HCT116 (cell line): ENCODE measurements at regions not wholly inside any gene's neighbourhood (a gene's known extent, or its start where the extent isn't known, plus 50 kb on each side); places are given as distances from the start of the nearest gene placed in this dataset.

Experiments
- ATAC-seq: fragments of 200-7000 bp; cut with Tn5 transposase; 2 replicates; pipeline ENCODE4 v1.9.1; 2020; ENCODE audit warnings: mild to moderate bottlenecking, moderate library complexity
- BruUV-seq: library from RNA; stranded (reverse); fragments of 400-500 nt; replicated peaks from 2 replicates; lab custom pipeline; 2021; lab: Mats Ljungman, UMichigan
- CTCF ChIA-PET: fragments of 300-600 bp; sonication (Branson Sonifier 250); formaldehyde crosslinking; loops from one replicate; lab custom pipeline; 2021; ENCODE audit warnings: antibody characterized with exemption; lab: Charles Lee
- POLR2A ChIA-PET: fragments of 300-600, 350-600 bp; sonication (Branson Sonifier 250); formaldehyde crosslinking; loops from one replicate; lab custom pipeline; 2021; ENCODE audit warnings: antibody characterized with exemption; lab: Charles Lee
- RAD21 ChIA-PET, 2 experiments: fragments of 300-600 bp; sonication (Branson Sonifier 250); formaldehyde crosslinking; loops; one replicate each; lab custom pipeline; 2023; ENCODE audit warnings: low total read pairs in 2 of 2; ENCODE audit not compliant: uncharacterized antibody in 2 of 2, unreplicated experiment in 2 of 2, low non-redundant PET in 1 of 2; lab: Charles Lee
- DNase-seq: peaks from one replicate; pipeline ENCODE4 v3.0.0-alpha.2; 2010; ENCODE audit warnings: low read depth, low spot score
- H2AFZ ChIP-seq: fragments of 200-600 bp; shearing (Covaris generic), sonication (generic); 2 replicates; pipeline ENCODE4 v1.6.1; 2017; ENCODE audit warnings: low read depth, mixed run types, mixed read lengths, antibody characterized with exemption, low read length; ENCODE audit not compliant: poor library complexity, severe bottlenecking
- H3K27ac ChIP-seq: 2 replicates; pipeline ENCODE4 v1.5.1; 2012; ENCODE audit warnings: low read depth, low read length
- H3K27me3 ChIP-seq: fragments of 200-600 bp; sonication (generic); 2 replicates; pipeline ENCODE4 v1.6.1; 2016; ENCODE audit warnings: mixed run types, low read length, mixed read lengths; ENCODE audit not compliant: insufficient read depth
- H3K36me3 ChIP-seq, 2 experiments: fragments of 200-500 bp in 1 of 2; fragments of 200-600 bp in 1 of 2; sonication (Bioruptor generic) in 1 of 2; sonication (generic) in 1 of 2; 2 replicates each; pipeline versions ENCODE4 v1.5.1 to v1.6.1; 2014 to 2016; ENCODE audit warnings: low read length in 2 of 2, inconsistent platforms in 1 of 2, mixed read lengths in 1 of 2, mixed run types in 1 of 2; ENCODE audit not compliant: insufficient read depth in 2 of 2, control insufficient read depth in 1 of 2
- H3K4me1 ChIP-seq, 2 experiments: fragments of 200-600 bp in 1 of 2; sonication (generic) in 1 of 2; 2 replicates each; pipeline versions ENCODE4 v1.5.1 to v1.6.1; 2012 to 2017; ENCODE audit warnings: low read length in 2 of 2, inconsistent platforms in 1 of 2, mild to moderate bottlenecking in 1 of 2, mixed read lengths in 1 of 2, mixed run types in 1 of 2, moderate library complexity in 1 of 2; ENCODE audit not compliant: insufficient read depth in 2 of 2, control insufficient read depth in 1 of 2
- H3K4me2 ChIP-seq: fragments of 200-600 bp; sonication (generic); 2 replicates; pipeline ENCODE4 v1.6.1; 2017; ENCODE audit warnings: mixed run types, low read length, mixed read lengths
- H3K4me3 ChIP-seq, 2 experiments: fragments of 200-600 bp in 1 of 2; sonication (generic) in 1 of 2; replicated peaks in 1 of 2; 2 replicates each; pipeline ENCODE4 v1.5.1; 2011 to 2016; ENCODE audit warnings: low read length in 2 of 2, control low read depth in 1 of 2, low read depth in 1 of 2, mild to moderate bottlenecking in 1 of 2, mixed read lengths in 1 of 2, mixed run types in 1 of 2
- H3K79me2 ChIP-seq: fragments of 200-600 bp; sonication (generic); 2 replicates; pipeline ENCODE4 v1.6.1; 2017; ENCODE audit warnings: mild to moderate bottlenecking, mixed run types, low read length, moderate library complexity, mixed read lengths; ENCODE audit not compliant: insufficient read depth
- H3K9ac ChIP-seq: fragments of 200-600 bp; sonication (generic); 2 replicates; pipeline ENCODE4 v1.6.1; 2016; ENCODE audit warnings: low read length, mixed read lengths
- H3K9me2 ChIP-seq: fragments of 200-600 bp; sonication (generic), shearing (Covaris generic); 2 replicates; pipeline ENCODE4 v1.6.1; 2017; ENCODE audit warnings: mixed run types, mild to moderate bottlenecking, moderate library complexity; ENCODE audit not compliant: insufficient read depth
- H3K9me3 ChIP-seq, 2 experiments: fragments of 200-500 bp in 1 of 2; fragments of 200-600 bp in 1 of 2; sonication (Bioruptor generic) in 1 of 2; sonication (generic) in 1 of 2; 2 replicates each; pipeline ENCODE4 v1.6.1; 2014 to 2017; ENCODE audit warnings: low read length in 2 of 2, mixed read lengths in 2 of 2, inconsistent platforms in 1 of 2, low read depth in 1 of 2, mild to moderate bottlenecking in 1 of 2, mixed run types in 1 of 2, moderate library complexity in 1 of 2; ENCODE audit not compliant: control insufficient read depth in 1 of 2, insufficient read depth in 1 of 2
- H4K20me1 ChIP-seq: fragments of 200-600 bp; sonication (generic), shearing (Covaris generic); 2 replicates; pipeline ENCODE4 v1.6.1; 2017; ENCODE audit warnings: mixed run types, mild to moderate bottlenecking, moderate library complexity; ENCODE audit not compliant: insufficient read depth
- ATF3 ChIP-seq: IDR thresholded peaks from 2 replicates; pipeline ENCODE4 v1.6.1; 2012
- CBX3 ChIP-seq: IDR thresholded peaks from 2 replicates; pipeline ENCODE4 v1.6.1; 2012; ENCODE audit warnings: low read depth
- CEBPB ChIP-seq: IDR thresholded peaks from 2 replicates; pipeline ENCODE4 v1.6.1; 2012; ENCODE audit warnings: low read depth
- EGR1 ChIP-seq: IDR thresholded peaks from 2 replicates; pipeline ENCODE4 v1.6.1; 2012; ENCODE audit warnings: low read depth
- EZH2phosphoT487 ChIP-seq: fragments of 200-600 bp; IDR thresholded peaks from 2 replicates; pipeline ENCODE4 v1.6.1; 2018; ENCODE audit warnings: antibody characterized with exemption, borderline replicate concordance
- FOSL1 ChIP-seq: IDR thresholded peaks from 2 replicates; pipeline ENCODE4 v1.6.1; 2012; ENCODE audit warnings: low read depth
- JUND ChIP-seq: IDR thresholded peaks from 2 replicates; pipeline ENCODE4 v1.6.1; 2012
- POLR2A ChIP-seq: IDR thresholded peaks from 2 replicates; pipeline ENCODE4 v1.7.0; 2011; ENCODE audit warnings: borderline replicate concordance; ENCODE audit not compliant: insufficient read depth, insufficient read length; ENCODE audit errors: extremely low read depth
- POLR2AphosphoS5 ChIP-seq: IDR thresholded peaks from 2 replicates; pipeline ENCODE4 v1.6.1; 2011; ENCODE audit warnings: mild to moderate bottlenecking, low read depth, low read length, moderate library complexity
- RAD21 ChIP-seq: IDR thresholded peaks from 2 replicates; pipeline ENCODE4 v1.6.1; 2012; ENCODE audit warnings: low read depth, mild to moderate bottlenecking
- REST ChIP-seq: IDR thresholded peaks from 2 replicates; pipeline ENCODE4 v1.6.1; 2012; ENCODE audit warnings: low read depth
- SRF ChIP-seq: IDR thresholded peaks from 2 replicates; pipeline ENCODE4 v1.6.1; 2012; ENCODE audit warnings: low read depth
- TCF7L2 ChIP-seq: IDR thresholded peaks from 2 replicates; pipeline ENCODE4 v1.7.0; 2011; ENCODE audit warnings: borderline replicate concordance, inconsistent platforms; ENCODE audit not compliant: insufficient read depth, insufficient read length; ENCODE audit errors: extremely low read depth
- ZBTB33 ChIP-seq: IDR thresholded peaks from 2 replicates; pipeline ENCODE4 v1.6.1; 2011; ENCODE audit warnings: mild to moderate bottlenecking, low read length, moderate library complexity; ENCODE audit not compliant: insufficient replicate concordance; ENCODE audit errors: extremely low read depth
- ZFX ChIP-seq: fragments of 450-650 bp; IDR thresholded peaks from 2 replicates; pipeline ENCODE4 v1.6.1; 2017
- ZNF274 ChIP-seq: fragments of 200-500 bp; sonication (Bioruptor generic); IDR thresholded peaks from 2 replicates; pipeline ENCODE4 v1.6.1; 2014; ENCODE audit warnings: mild to moderate bottlenecking, low read depth, low read length, inconsistent platforms
- intact Hi-C: fragments of 100-400 bp; cut with micrococcal nuclease; formaldehyde crosslinking; loops from 2 replicates; pipeline ENCODE4 v1.10.0; 2022

GRCh38 chr21:17712887-17713286, 100.2 kb upstream of the BTG3 start:
- Histone ChIP-seq H2AFZ (no peak overlapping the region), H3K9me2 (no peaks in the 10 kb centered on the region), H3K4me3 (no peak overlapping the region), H3K27me3 (no peaks in the 10 kb centered on the region), H3K4me2 (no peak overlapping the region), H3K4me1 (no peaks in the 10 kb centered on the region), H3K27ac (no peak overlapping the region), H3K79me2 (no peaks in the 10 kb centered on the region), H4K20me1 (no peaks in the 10 kb centered on the region), H3K9me3 (no peaks in the 10 kb centered on the region), H3K36me3 (no peaks in the 10 kb centered on the region), H3K9ac (no peak overlapping the region)
- ATAC-seq (no peak), DNase-seq (no peak)
- ChIA-PET RAD21 (no interaction called here), POLR2A (no interaction called here), CTCF (no interaction called here)
- intact Hi-C loops = no loop called here
- BruUV-seq = no TSS peak
- TF ChIP-seq ZFX (no peak), RAD21 (no peak), SRF (no peak), ATF3 (no peak), CBX3 (no peak), ZNF274 (no peak), JUND (no peak), ZBTB33 (no peak), POLR2AphosphoS5 (no peak)

- Histone ChIP-seq H3K9me2 (no peaks in the 10 kb centered on the region), H3K27me3 (no peaks in the 10 kb centered on the region), H3K4me2 (no peak overlapping the region), H3K4me1 (no peaks in the 10 kb centered on the region), H2AFZ (no peak overlapping the region), H3K9ac (no peak overlapping the region), H4K20me1 (no peaks in the 10 kb centered on the region), H3K4me3 (no peak overlapping the region), H3K27ac (no peak overlapping the region), H3K36me3 (no peaks in the 10 kb centered on the region), H3K79me2 (no peaks in the 10 kb centered on the region), H3K9me3 (no peaks in the 10 kb centered on the region)
- ChIA-PET POLR2A (no interaction called here), RAD21 (no interaction called here), CTCF (no interaction called here)
- no TSS peak for BruUV-seq
- TF ChIP-seq TCF7L2 = no peak
- TF ChIP-seq EGR1 = no peak
- no peak for TF ChIP-seq EZH2phosphoT487
- no peak for TF ChIP-seq RAD21
- no peak for TF ChIP-seq CEBPB
- TF ChIP-seq ZFX = no peak
- no peak for TF ChIP-seq ZNF274
- no peak for TF ChIP-seq POLR2A
- no peak for TF ChIP-seq JUND
- no peak for TF ChIP-seq ATF3
- TF ChIP-seq REST = no peak
- no peak for TF ChIP-seq FOSL1
- no peak for TF ChIP-seq SRF
- no peak for TF ChIP-seq POLR2AphosphoS5
- ATAC-seq (no peak), DNase-seq (no peak)
- intact Hi-C loops = no loop called here
These were observed 99.2 kb upstream of the BTG3 start for GRCh38 chr21:17711896-17712295.
